ENCODE measurements at regions not wholly inside any gene's neighbourhood (a gene's known extent, or its start where the extent isn't known, plus 50 kb on each side); places are given as distances from the start of the nearest gene placed in this dataset.
A peak's percentile ranks its signal among the peaks of the same experiment; 100 is the strongest.

DNA sequence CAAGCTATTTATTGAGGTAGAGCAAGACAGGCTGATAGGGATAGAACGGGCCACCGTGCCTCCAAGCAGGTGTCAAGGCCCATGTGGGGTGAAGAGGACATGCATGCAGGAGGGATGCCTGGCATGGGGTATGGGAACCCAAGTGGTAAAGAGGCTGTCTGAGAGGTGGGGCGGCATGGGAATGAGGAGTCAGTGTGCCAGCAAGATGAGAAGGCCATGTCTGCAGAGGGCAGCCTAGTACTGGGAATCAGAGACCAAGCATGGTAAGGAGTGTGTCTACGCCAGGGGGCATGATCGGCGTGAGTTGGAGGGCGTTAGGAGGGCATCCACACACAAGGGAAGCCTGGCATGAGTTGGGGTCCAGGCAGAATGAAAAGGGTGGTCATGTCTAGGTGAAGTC, 303.7 kb upstream of the PLD5 start (continued):
- TF ChIP-seq TEAD2 (tag; IDR thresholded peaks at IDR 0.05) = no peak
- TF ChIP-seq RAD21 (CRISPR knock-in tag; conservative IDR thresholded peaks at IDR 0.05 in 1 of 2, IDR thresholded peaks at IDR 0.05 in 1 of 2) = peak; percentile 13 to 56; a peak in 2 of 4 replicates
- no peak for TF ChIP-seq COPS2 (conservative IDR thresholded peaks at IDR 0.05)
- TF ChIP-seq ARID2 (IDR thresholded peaks at IDR 0.05) = 0 out of 2 replicates have a peak, but pooled peaks have one; percentile 21
- TF ChIP-seq TRIM24 (IDR thresholded peaks at IDR 0.05) = no peak
- TF ChIP-seq MECOM (CRISPR knock-in tag; IDR thresholded peaks at IDR 0.05) = no peak

GRCh38 chr1:242827538-242827937, 303.0 kb upstream of the PLD5 start:
- Histone ChIP-seq H4K20me1 (replicated peaks; ENCODE audit: control insufficient read depth, insufficient read depth, low read length) (no peaks in the 10 kb centered on the region), H2AFZ (ENCODE audit: low read depth, low read length) (no peak overlapping the region), H3K9ac (ENCODE audit: insufficient read depth in 1 of 2, low read depth in 2 of 2, low read length in 2 of 2) (no peak overlapping the region), H3K4me1 (replicated peaks in 1 of 2; ENCODE audit: control insufficient read depth in 2 of 2, insufficient read depth in 2 of 2, low read length in 2 of 2) (no peaks in the 10 kb centered on the region), H3K9me1 (ENCODE audit: control insufficient read depth, insufficient read depth, low read length) (no peaks in the 10 kb centered on the region), H3K27me3 (ENCODE audit: control insufficient read depth in 2 of 2, insufficient read depth in 2 of 2, low read length in 2 of 2) (no peaks in the 10 kb centered on the region), H3K9me3 (replicated peaks; ENCODE audit: control insufficient read depth, insufficient read depth, low read depth, low read length) (no peaks in the 10 kb centered on the region), H3K27ac (ENCODE audit: extremely low read depth, low read depth, low read length) (no peak overlapping the region), H3K79me2 (ENCODE audit: control insufficient read depth, insufficient read depth, low read length) (no peaks in the 10 kb centered on the region), H3K36me3 (ENCODE audit: control insufficient read depth, insufficient read depth, low read length) (no peaks in the 10 kb centered on the region), H3K4me3 (no peak overlapping the region), H3K4me2 (ENCODE audit: insufficient read depth, low read length) (no peak overlapping the region)
- ATAC-seq (no peak), DNase-seq (ENCODE audit: extremely low read depth in 1 of 4, low spot score in 3 of 4) (no peak), FAIRE-seq (no peak)
- ChIA-PET POLR2A (no interaction called here), CTCF (ENCODE audit: low intra/inter-chr PET ratio) (interaction anchor here (0.8 kb wide), 1 partner anchor 498 kb away, joined by 3 read pairs; no protein-coding TSS in a partner anchor)
- intact Hi-C loops (cut with micrococcal nuclease) (no loop called here), in situ Hi-C loops (cut with MboI) (loop anchor here (25.0 kb wide), 1 partner anchor 510 kb away; no protein-coding TSS in a partner anchor)
- BruUV-seq (replicated peaks) = no TSS peak
- TF ChIP-seq THRA (IDR thresholded peaks at IDR 0.05) = no peak
- TF ChIP-seq ARID1B (IDR thresholded peaks at IDR 0.05) = peak; percentile 21; the same call in 1 of the 2 replicates
- 0 out of 2 replicates have a peak, but pooled peaks have one; percentile 33 for TF ChIP-seq FOSL1 (tag; conservative IDR thresholded peaks at IDR 0.05)
- TF ChIP-seq CBFA2T3 (IDR thresholded peaks at IDR 0.05) = peak; percentile 20; the same call in 1 of the 2 replicates
- no peak for TF ChIP-seq ARHGAP35 (IDR thresholded peaks at IDR 0.05; ENCODE audit: partially characterized antibody)

Measured in K562 (cell line).